ENCODE measurements at regions not wholly inside any gene's neighbourhood (a gene's known extent, or its start where the extent isn't known, plus 50 kb on each side); places are given as distances from the start of the nearest gene placed in this dataset.
"Not testable (repeated sequence)": the region's sequence is repeated elsewhere in the genome, so short reads cannot be mapped to it uniquely, and the experiment has no call there.

GRCh38 chr4:79182209-79182608, 143.7 kb downstream of the NAA11 start:
- H3K4me3 Mint-ChIP-seq = no peak overlapping the region
- H3K4me1 Mint-ChIP-seq = no peaks in the 10 kb centered on the region
- no peaks in the 10 kb centered on the region for H3K36me3 Mint-ChIP-seq
- no peaks in the 10 kb centered on the region for H3K27me3 Mint-ChIP-seq
- peaks cover 0 to 13% (median 5%) of the 10 kb centered on the region in 7 donors for H3K9me3 Mint-ChIP-seq
- ATAC-seq (ENCODE audit: low read depth in 2 of 2) = no peak
- H3K27ac Mint-ChIP-seq = no peak overlapping the region
- DNase-seq = no peak

GRCh38 chr4:79181190-79181589, 144.7 kb downstream of the NAA11 start:
- Mint-ChIP-seq H3K4me1 (no peaks in the 10 kb centered on the region), H3K27me3 (no peaks in the 10 kb centered on the region), H3K4me3 (no peak overlapping the region), H3K9me3 (peaks cover 0 to 13% (median 5%) of the 10 kb centered on the region in 7 donors), H3K27ac (no peak overlapping the region), H3K36me3 (no peaks in the 10 kb centered on the region)
- ATAC-seq (ENCODE audit: low read depth in 2 of 2) (no peak), DNase-seq (no peak)

- DNase-seq (no peak), ATAC-seq (ENCODE audit: low read depth in 2 of 2) (no peak)
- Mint-ChIP-seq H3K9me3 (peaks cover 0 to 13% (median 5%) of the 10 kb centered on the region in 7 donors), H3K27ac (no peak overlapping the region), H3K27me3 (no peaks in the 10 kb centered on the region), H3K36me3 (no peaks in the 10 kb centered on the region), H3K4me3 (no peak overlapping the region), H3K4me1 (no peaks in the 10 kb centered on the region)
Observed at GRCh38 chr4:79178760-79179159, 147.1 kb downstream of the NAA11 start.

- Mint-ChIP-seq H3K36me3 (no peaks in the 10 kb centered on the region), H3K9me3 (peaks cover 0 to 13% (median 5%) of the 10 kb centered on the region in 7 donors), H3K4me3 (no peak overlapping the region), H3K27ac (no peak overlapping the region), H3K4me1 (no peaks in the 10 kb centered on the region), H3K27me3 (no peaks in the 10 kb centered on the region)
- DNase-seq (no peak), ATAC-seq (ENCODE audit: low read depth in 2 of 2) (no peak)
Observed at GRCh38 chr4:79177388-79177787, 148.5 kb downstream of the NAA11 start.

- Mint-ChIP-seq H3K27me3 (no peaks in the 10 kb centered on the region), H3K4me1 (no peaks in the 10 kb centered on the region), H3K4me3 (no peak overlapping the region), H3K27ac (no peak overlapping the region), H3K36me3 (no peaks in the 10 kb centered on the region), H3K9me3 (peaks cover 0 to 10% (median 6%) of the 10 kb centered on the region in 7 donors)
- DNase-seq (no peak), ATAC-seq (ENCODE audit: low read depth in 2 of 2) (no peak)
Observed at GRCh38 chr4:79176351-79176750, 149.5 kb downstream of the NAA11 start.

- DNase-seq = no peak
- no peak overlapping the region for H3K4me3 Mint-ChIP-seq
- no peaks in the 10 kb centered on the region for H3K4me1 Mint-ChIP-seq
- ATAC-seq (ENCODE audit: low read depth in 2 of 2) = no peak
- peaks cover 0 to 13% (median 6%) of the 10 kb centered on the region in 7 donors for H3K9me3 Mint-ChIP-seq
- no peaks in the 10 kb centered on the region for H3K36me3 Mint-ChIP-seq
- H3K27me3 Mint-ChIP-seq = no peaks in the 10 kb centered on the region
- H3K27ac Mint-ChIP-seq = no peak overlapping the region
Observed at GRCh38 chr4:79175716-79176115, 150.1 kb downstream of the NAA11 start.

GRCh38 chr4:79174490-79175252, 151.2 kb downstream of the NAA11 start:
- Mint-ChIP-seq H3K36me3 (no peaks in the 10 kb centered on the region), H3K27ac (no peak overlapping the region), H3K9me3 (peaks cover 0 to 11% (median 5%) of the 10 kb centered on the region in 7 donors), H3K4me3 (no peak overlapping the region), H3K4me1 (no peaks in the 10 kb centered on the region), H3K27me3 (no peaks in the 10 kb centered on the region)
- DNase-seq (no peak), ATAC-seq (ENCODE audit: low read depth in 2 of 2) (no peak)

GRCh38 chr4:79173186-79173585, 152.7 kb downstream of the NAA11 start:
- H3K4me1 Mint-ChIP-seq = no peaks in the 10 kb centered on the region
- H3K27ac Mint-ChIP-seq = peak overlapping the region in 1 of 6 donors; percentile 18
- H3K27me3 Mint-ChIP-seq = no peaks in the 10 kb centered on the region
- no peak overlapping the region for H3K4me3 Mint-ChIP-seq
- H3K9me3 Mint-ChIP-seq = peaks cover 0 to 15% (median 4%) of the 10 kb centered on the region in 7 donors
- DNase-seq (no peak), ATAC-seq (ENCODE audit: low read depth in 2 of 2) (no peak)
- no peaks in the 10 kb centered on the region for H3K36me3 Mint-ChIP-seq

GRCh38 chr4:79170077-79170476, 155.8 kb downstream of the NAA11 start:
- H3K9me3 Mint-ChIP-seq = peaks cover 4 to 23% (median 9%) of the 10 kb centered on the region in 7 donors
- no peak overlapping the region for H3K4me3 Mint-ChIP-seq
- H3K27ac Mint-ChIP-seq = no peak overlapping the region
- DNase-seq = no peak
- H3K36me3 Mint-ChIP-seq = peaks cover 0 to 6% of the 10 kb centered on the region in 2 donors
- no peak for ATAC-seq (ENCODE audit: low read depth in 2 of 2)
- no peaks in the 10 kb centered on the region for H3K27me3 Mint-ChIP-seq
- no peaks in the 10 kb centered on the region for H3K4me1 Mint-ChIP-seq

GRCh38 chr4:79164907-79165610, 160.8 kb downstream of the NAA11 start:
- peaks cover 0 to 4% (median 0%) of the 10 kb centered on the region in 3 donors for H3K27me3 Mint-ChIP-seq
- ATAC-seq (ENCODE audit: low read depth in 2 of 2) (no peak), DNase-seq (no peak)
- H3K4me1 Mint-ChIP-seq = no peaks in the 10 kb centered on the region
- H3K9me3 Mint-ChIP-seq = peaks cover 0 to 15% (median 8%) of the 10 kb centered on the region in 7 donors
- H3K4me3 Mint-ChIP-seq = no peak overlapping the region
- no peak overlapping the region for H3K27ac Mint-ChIP-seq
- peaks cover 0 to 6% of the 10 kb centered on the region in 2 donors for H3K36me3 Mint-ChIP-seq

- no peak for ATAC-seq (ENCODE audit: low read depth in 2 of 2)
Observed at GRCh38 chr4:79163981-79164490, 161.8 kb downstream of the NAA11 start.

GRCh38 chr4:79160962-79161361, 164.9 kb downstream of the NAA11 start:
- H3K27ac Mint-ChIP-seq = peak overlapping the region in 1 of 6 donors; percentile 6
- H3K9me3 Mint-ChIP-seq = peaks cover 0 to 4% (median 0%) of the 10 kb centered on the region in 7 donors
- no peaks in the 10 kb centered on the region for H3K4me1 Mint-ChIP-seq
- peak overlapping the region in 1 of 8 donors; percentile 2 for H3K4me3 Mint-ChIP-seq
- ATAC-seq (ENCODE audit: low read depth in 2 of 2) (no peak), DNase-seq (no peak)
- H3K36me3 Mint-ChIP-seq = no peaks in the 10 kb centered on the region
- peaks cover 0 to 4% (median 0%) of the 10 kb centered on the region in 3 donors for H3K27me3 Mint-ChIP-seq

More at GRCh38 chr4:79163981-79164490, 161.8 kb downstream of the NAA11 start:
- H3K4me1 Mint-ChIP-seq = no peaks in the 10 kb centered on the region
- no peak for DNase-seq
- H3K27ac Mint-ChIP-seq = no peak overlapping the region
- peaks cover 0 to 15% (median 7%) of the 10 kb centered on the region in 7 donors for H3K9me3 Mint-ChIP-seq
- H3K4me3 Mint-ChIP-seq = no peak overlapping the region
- H3K36me3 Mint-ChIP-seq = peaks cover 0 to 6% of the 10 kb centered on the region in 2 donors
- H3K27me3 Mint-ChIP-seq = peaks cover 0 to 4% (median 0%) of the 10 kb centered on the region in 3 donors

- H3K27me3 Mint-ChIP-seq; H3K27ac Mint-ChIP-seq; ATAC-seq (ENCODE audit: low read depth in 2 of 2); H3K4me1 Mint-ChIP-seq; H3K9me3 Mint-ChIP-seq; H3K36me3 Mint-ChIP-seq; H3K4me3 Mint-ChIP-seq; DNase-seq: not testable (repeated sequence)
Observed at GRCh38 chr4:79158705-79159104, 167.2 kb downstream of the NAA11 start.

- DNase-seq (no peak), ATAC-seq (ENCODE audit: low read depth in 2 of 2) (no peak)
- Mint-ChIP-seq H3K4me1 (no peaks in the 10 kb centered on the region), H3K36me3 (no peaks in the 10 kb centered on the region), H3K9me3 (peaks cover 0 to 11% (median 4%) of the 10 kb centered on the region in 7 donors), H3K27me3 (peaks cover 0 to 7% (median 0%) of the 10 kb centered on the region in 3 donors), H3K27ac (no peak overlapping the region), H3K4me3 (no peak overlapping the region)
Observed at GRCh38 chr4:79155336-79155735, 170.5 kb downstream of the NAA11 start.

All from naive B cell (primary cell).